Osteocyte (in vitro differentiated cells): ENCODE measurements at regions not wholly inside any gene's neighbourhood (a gene's known extent, or its start where the extent isn't known, plus 50 kb on each side); places are given as distances from the start of the nearest gene placed in this dataset.

Experiments
- DNase-seq: peaks from one replicate; pipeline ENCODE4 v3.0.0; 2021; ENCODE audit warnings: mixed read lengths; ENCODE audit not compliant: unreplicated experiment; ENCODE audit errors: extremely low spot score
- H3K27ac Mint-ChIP-seq: one replicate; pipeline ENCODE4 v1.8.0; 2021; ENCODE audit warnings: mild to moderate bottlenecking, mixed read lengths; ENCODE audit not compliant: unreplicated experiment
- H3K27me3 Mint-ChIP-seq: one replicate; pipeline ENCODE4 v1.8.0; 2021; ENCODE audit warnings: mixed read lengths; ENCODE audit not compliant: unreplicated experiment
- H3K36me3 Mint-ChIP-seq: one replicate; pipeline ENCODE4 v1.8.0; 2021; ENCODE audit warnings: mixed read lengths; ENCODE audit not compliant: unreplicated experiment
- H3K4me1 Mint-ChIP-seq: one replicate; pipeline ENCODE4 v1.8.0; 2021; ENCODE audit warnings: mixed read lengths; ENCODE audit not compliant: unreplicated experiment
- H3K4me3 Mint-ChIP-seq: one replicate; pipeline ENCODE4 v1.8.0; 2021; ENCODE audit warnings: mild to moderate bottlenecking, moderate library complexity, mixed read lengths; ENCODE audit not compliant: unreplicated experiment
- H3K9me3 Mint-ChIP-seq: one replicate; pipeline ENCODE4 v1.8.0; 2021; ENCODE audit warnings: mixed read lengths; ENCODE audit not compliant: unreplicated experiment
- CTCF ChIP-seq: fragments of 200-600 bp; sonication (generic); IDR thresholded peaks from 2 replicates; pipeline ENCODE4 v1.5.0; 2021; ENCODE audit warnings: antibody characterized with exemption, mild to moderate bottlenecking, moderate library complexity

- Mint-ChIP-seq H3K36me3 (no peaks in the 10 kb centered on the region), H3K27ac (no peak overlapping the region), H3K4me3 (no peak overlapping the region), H3K4me1 (no peaks in the 10 kb centered on the region), H3K27me3 (no peaks in the 10 kb centered on the region), H3K9me3 (peaks cover 7% of the 10 kb centered on the region)
- TF ChIP-seq CTCF = no peak
- DNase-seq = no peak
Observed at GRCh38 chr3:109806929-109807328, 469.6 kb upstream of the DPPA4 start.

GRCh38 chr3:109809513-109809912, 472.2 kb upstream of the DPPA4 start:
- DNase-seq = no peak
- Mint-ChIP-seq H3K27me3 (no peaks in the 10 kb centered on the region), H3K4me1 (no peaks in the 10 kb centered on the region), H3K36me3 (no peaks in the 10 kb centered on the region), H3K27ac (no peak overlapping the region), H3K4me3 (no peak overlapping the region), H3K9me3 (no peaks in the 10 kb centered on the region)
- no peak for TF ChIP-seq CTCF

GRCh38 chr3:109818081-109818480, 480.7 kb upstream of the DPPA4 start:
- TF ChIP-seq CTCF = no peak
- Mint-ChIP-seq H3K4me1 (no peaks in the 10 kb centered on the region), H3K36me3 (no peaks in the 10 kb centered on the region), H3K9me3 (peaks cover 4% of the 10 kb centered on the region), H3K27me3 (no peaks in the 10 kb centered on the region), H3K27ac (no peak overlapping the region), H3K4me3 (no peak overlapping the region)
- DNase-seq = no peak

GRCh38 chr3:109819734-109820133, 482.4 kb upstream of the DPPA4 start:
- H3K9me3 Mint-ChIP-seq = peaks cover 2% of the 10 kb centered on the region
- no peaks in the 10 kb centered on the region for H3K36me3 Mint-ChIP-seq
- H3K27ac Mint-ChIP-seq = no peak overlapping the region
- TF ChIP-seq CTCF = no peak
- no peak for DNase-seq
- no peak overlapping the region for H3K4me3 Mint-ChIP-seq
- no peaks in the 10 kb centered on the region for H3K27me3 Mint-ChIP-seq
- H3K4me1 Mint-ChIP-seq = no peaks in the 10 kb centered on the region

- no peak overlapping the region for H3K27ac Mint-ChIP-seq
- H3K36me3 Mint-ChIP-seq = no peaks in the 10 kb centered on the region
Observed at GRCh38 chr3:109825971-109826810, 488.8 kb upstream of the DPPA4 start.

More at GRCh38 chr3:109825971-109826810, 488.8 kb upstream of the DPPA4 start:
- H3K4me1 Mint-ChIP-seq = no peaks in the 10 kb centered on the region
- DNase-seq = no peak
- H3K9me3 Mint-ChIP-seq = no peaks in the 10 kb centered on the region
- no peaks in the 10 kb centered on the region for H3K27me3 Mint-ChIP-seq
- TF ChIP-seq CTCF = no peak
- H3K4me3 Mint-ChIP-seq = no peak overlapping the region
